HEK293T (cell line): ENCODE measurements at regions not wholly inside any gene's neighbourhood (a gene's known extent, or its start where the extent isn't known, plus 50 kb on each side); places are given as distances from the start of the nearest gene placed in this dataset.

Experiments
- ARNT ChIP-seq: fragments of 450-650 bp; IDR thresholded peaks from 2 replicates; pipeline ENCODE4 v1.6.1; 2017; ENCODE audit warnings: mild to moderate bottlenecking
- BHLHE40 ChIP-seq: fragments of 450-650 bp; IDR thresholded peaks from 2 replicates; pipeline ENCODE4 v1.6.1; 2016; ENCODE audit warnings: mild to moderate bottlenecking, moderate library complexity, borderline replicate concordance
- ELF4 ChIP-seq: fragments of 450-650 bp; IDR thresholded peaks from 2 replicates; pipeline ENCODE4 v1.6.1; 2017; ENCODE audit warnings: antibody characterized with exemption
- FOXM1 ChIP-seq: fragments of 450-650 bp; IDR thresholded peaks from 2 replicates; pipeline ENCODE4 v1.6.1; 2017; ENCODE audit warnings: mild to moderate bottlenecking, borderline replicate concordance
- HDGF ChIP-seq: fragments of 450-650 bp; IDR thresholded peaks from 2 replicates; pipeline ENCODE4 v1.6.1; 2017; ENCODE audit warnings: antibody characterized with exemption, borderline replicate concordance
- L3MBTL2 ChIP-seq: fragments of 450-650 bp; conservative IDR thresholded peaks from 2 replicates; pipeline ENCODE4 v1.6.1; 2016; ENCODE audit warnings: mild to moderate bottlenecking
- LEF1 ChIP-seq: fragments of 450-650 bp; IDR thresholded peaks from 2 replicates; pipeline ENCODE4 v1.6.1; 2017; ENCODE audit warnings: mild to moderate bottlenecking, borderline replicate concordance
- NFRKB ChIP-seq: fragments of 450-650 bp; IDR thresholded peaks from 2 replicates; pipeline ENCODE4 v1.6.1; 2016; ENCODE audit warnings: mild to moderate bottlenecking, moderate library complexity
- SP1 ChIP-seq: fragments of 450-650 bp; IDR thresholded peaks from 2 replicates; pipeline ENCODE4 v1.6.1; 2017
- SUZ12 ChIP-seq: fragments of 450-650 bp; IDR thresholded peaks from 2 replicates; pipeline ENCODE4 v1.6.1; 2016; ENCODE audit warnings: mild to moderate bottlenecking
- TARDBP ChIP-seq: fragments of 450-650 bp; IDR thresholded peaks from 2 replicates; pipeline ENCODE4 v1.6.1; 2016

GRCh38 chr21:41585199-41585994, 77.4 kb upstream of the TMPRSS2 start:
- no peak for TF ChIP-seq NFRKB
- TF ChIP-seq BHLHE40 = no peak
- TF ChIP-seq L3MBTL2 = no peak
- TF ChIP-seq TARDBP = no peak
- no peak for TF ChIP-seq HDGF
- TF ChIP-seq ELF4 = no peak
- no peak for TF ChIP-seq LEF1
- no peak for TF ChIP-seq FOXM1
- no peak for TF ChIP-seq SUZ12
- no peak for TF ChIP-seq SP1
- TF ChIP-seq ARNT = no peak
